Thyroid gland (tissue), 4 donors: ENCODE measurements at regions not wholly inside any gene's neighbourhood (a gene's known extent, or its start where the extent isn't known, plus 50 kb on each side); places are given as distances from the start of the nearest gene placed in this dataset.

Source experiments
- CTCF ChIP-seq, 6 experiments: fragments of 200-600 bp in 3 of 6; fragments of 450-650 bp in 3 of 6; sonication (generic) in 3 of 6; IDR thresholded peaks; one replicate each; pipeline ENCODE4 v1.5.1; 2016 to 2019; ENCODE audit warnings: antibody characterized with exemption in 6 of 6, mild to moderate bottlenecking in 2 of 6, inconsistent platforms in 1 of 6, moderate library complexity in 1 of 6
- POLR2A ChIP-seq, 2 donors: fragments of 450-650 bp; IDR thresholded peaks; one replicate each; pipeline ENCODE4 v1.6.1; 2017; ENCODE audit warnings: antibody characterized with exemption in 2 of 2, mild to moderate bottlenecking in 2 of 2, moderate library complexity in 1 of 2

GRCh38 chr1:90357995-90358394 lies 359.1 kb downstream of the BARHL2 start:
- no peak for TF ChIP-seq CTCF (IDR thresholded peaks at IDR 0.05)
- TF ChIP-seq POLR2A (IDR thresholded peaks at IDR 0.05), result no peak
